Pancreas (tissue), 10 donors: ENCODE measurements at regions not wholly inside any gene's neighbourhood (a gene's known extent, or its start where the extent isn't known, plus 50 kb on each side); places are given as distances from the start of the nearest gene placed in this dataset.
"Not testable (repeated sequence)": the region's sequence is repeated elsewhere in the genome, so short reads cannot be mapped to it uniquely, and the experiment has no call there.

Source experiments
- ATAC-seq, 4 donors: fragments of 200-7000 bp; cut with Tn5 transposase; one replicate each; pipeline versions ENCODE4 v1.8.0 to v1.9.1; 2020; ENCODE audit warnings: mild to moderate bottlenecking in 4 of 4, moderate library complexity in 4 of 4
- DNase-seq, 6 donors: peaks; one replicate each; pipeline ENCODE4 v3.0.0-alpha.2; 2020
- FAIRE-seq: peaks from 2 replicates; lab custom pipeline; 2012; peaks lifted over from hg19 to GRCh38; lab: Jason Lieb, UNC
- H3K27ac ChIP-seq, 4 donors: fragments of 200-600 bp; sonication (generic); 1 replicate in 3 of 4; 2 replicates in 1 of 4; pipeline versions ENCODE4 v1.5.0 to v1.8.0; 2020
- H3K27me3 ChIP-seq, 4 donors: fragments of 200-600 bp; one replicate each; pipeline ENCODE4 v1.8.0; 2021
- H3K36me3 ChIP-seq, 3 donors: fragments of 200-600 bp; sonication (generic) in 1 of 3; one replicate each; pipeline versions ENCODE4 v1.5.0 to v1.8.0; 2020 to 2021
- H3K4me1 ChIP-seq, 3 donors: fragments of 200-600 bp; one replicate each; pipeline ENCODE4 v1.8.0; 2021
- H3K4me3 ChIP-seq, 4 donors: fragments of 200-600 bp; sonication (generic) in 2 of 4; one replicate each; pipeline versions ENCODE4 v1.5.0 to v1.8.0; 2020 to 2021
- H3K9me3 ChIP-seq, 4 donors: fragments of 200-600 bp; one replicate each; pipeline ENCODE4 v1.8.0; 2021
- CTCF ChIP-seq, 4 donors: fragments of 200-600 bp; sonication (generic) in 3 of 4; IDR thresholded peaks; one replicate each; pipeline versions ENCODE4 v1.5.0 to v1.8.0; 2021; ENCODE audit warnings: antibody characterized with exemption in 4 of 4
- WGBS, 2 donors: extraction: QIAGEN DNeasy Blood & Tissue Kit; methylation state at CpG; one replicate each; pipeline ENCODE4 v1.1.7; 2013; 5-methylcytosine and 5-hydroxymethylcytosine counted together
- intact Hi-C, 3 donors: fragments of 100-400 bp; cut with DNase I; formaldehyde crosslinking; loops; one replicate each; pipeline versions ENCODE4 v1.11.1 to v1.14.2; 2022
- donor health status: healthy with polysubstance abuse.
- donor health status: DM: no; HTN: no; CAD: no; lungs with moderate emphysema.
- donor health status: DM: no; HTN: no; CAD: no.
- donor health status: control.
- donor health status: control.
- donor health status: Bipolar disorder and iron deficiency.
- donor health status: DM: yes; HTN: yes; CAD: no.
- donor health status: DM: no; HTN: no; CAD: no.
- donor health status: DM: no; HTN: no; CAD: no.
- donor health status: DM: yes; HTN: yes; CAD: no.

- no peaks in the 10 kb centered on the region for H3K4me1 ChIP-seq
- H3K36me3 ChIP-seq, result no peaks in the 10 kb centered on the region
- WGBS, 2 donors, result 60 to 63% methylated on average over 2 of the region's 2 CpGs
- H3K9me3 ChIP-seq, result no peaks in the 10 kb centered on the region
- FAIRE-seq, result no peak
- no peak overlapping the region for H3K4me3 ChIP-seq
- intact Hi-C loops, result no loop called here
- no peaks in the 10 kb centered on the region for H3K27me3 ChIP-seq
- H3K27ac ChIP-seq, result no peak overlapping the region
- ATAC-seq, result no peak
- no peak for DNase-seq
- TF ChIP-seq CTCF (IDR thresholded peaks at IDR 0.05), result no peak
Observed at GRCh38 chr2:208807756-208808155, 401.2 kb downstream of the PTH2R start.

GRCh38 chr2:208811885-208812284 is 405.3 kb downstream of the PTH2R start:
- H3K36me3 ChIP-seq, intact Hi-C loops, H3K27ac ChIP-seq, DNase-seq, H3K4me3 ChIP-seq, H3K4me1 ChIP-seq, H3K9me3 ChIP-seq, ATAC-seq, H3K27me3 ChIP-seq, FAIRE-seq: not testable (repeated sequence)
- 36 to 70% methylated on average over 6 to 9 of the region's 10 CpGs for WGBS, 2 donors

GRCh38 chr2:208819190-208819589 is 412.6 kb downstream of the PTH2R start:
- H3K9me3 ChIP-seq, result no peaks in the 10 kb centered on the region
- TF ChIP-seq CTCF (IDR thresholded peaks at IDR 0.05), result no peak
- WGBS, 2 donors, result 63 to 75% methylated on average over 2 of the region's 2 CpGs
- H3K27ac ChIP-seq, result no peak overlapping the region
- ATAC-seq, result no peak
- no peaks in the 10 kb centered on the region for H3K27me3 ChIP-seq
- no peak for DNase-seq
- intact Hi-C loops, result no loop called here
- H3K4me1 ChIP-seq, result no peaks in the 10 kb centered on the region
- no peak overlapping the region for H3K4me3 ChIP-seq
- no peaks in the 10 kb centered on the region for H3K36me3 ChIP-seq
- FAIRE-seq, result no peak

- peak in 3 of 4 donors; percentile 74 to 83 (median 78) for ATAC-seq
Observed at GRCh38 chr2:208820014-208820688, 413.6 kb downstream of the PTH2R start.

GRCh38 chr2:208827109-208827508 is 420.5 kb downstream of the PTH2R start:
- Histone ChIP-seq H3K36me3 (no peaks in the 10 kb centered on the region), H3K27me3 (no peaks in the 10 kb centered on the region), H3K4me3 (no peak overlapping the region), H3K9me3 (no peaks in the 10 kb centered on the region), H3K4me1 (no peaks in the 10 kb centered on the region), H3K27ac (no peak overlapping the region)
- WGBS, 2 donors, result 31 to 37% methylated on average over 3 of the region's 3 CpGs
- FAIRE-seq (no peak), ATAC-seq (peak in 3 of 4 donors; percentile 66 to 83 (median 76)), DNase-seq (peak in 2 of 6 donors; percentile 19 to 28)
- intact Hi-C loops, result no loop called here
- TF ChIP-seq CTCF (IDR thresholded peaks at IDR 0.05), result no peak

More at GRCh38 chr2:208820014-208820688, 413.6 kb downstream of the PTH2R start:
- Histone ChIP-seq H3K9me3 (no peaks in the 10 kb centered on the region), H3K36me3 (no peaks in the 10 kb centered on the region), H3K27ac (no peak overlapping the region), H3K27me3 (no peaks in the 10 kb centered on the region), H3K4me3 (no peak overlapping the region), H3K4me1 (no peaks in the 10 kb centered on the region)
- DNase-seq, result no peak
- WGBS, 2 donors, result 50 to 62% methylated on average over 1 of the region's 1 CpG
- intact Hi-C loops, result no loop called here
- no peak for FAIRE-seq
- peak in 3 of 4 donors; percentile 14 to 17 (median 16) for TF ChIP-seq CTCF (IDR thresholded peaks at IDR 0.05)
